Lung microvascular endothelial cell (primary cell): ENCODE measurements at regions not wholly inside any gene's neighbourhood (a gene's known extent, or its start where the extent isn't known, plus 50 kb on each side); places are given as distances from the start of the nearest gene placed in this dataset.
A peak's percentile ranks its signal among the peaks of the same experiment; 100 is the strongest.
"Not testable (repeated sequence)": the region's sequence is repeated elsewhere in the genome, so short reads cannot be mapped to it uniquely, and the experiment has no call there.

Source experiments
- DNase-seq, 2 donors: peaks; one replicate each; pipeline versions ENCODE4 v3.0.0 to v3.0.0-alpha.2; 2010; ENCODE audit warnings: low read depth in 2 of 2

DNA sequence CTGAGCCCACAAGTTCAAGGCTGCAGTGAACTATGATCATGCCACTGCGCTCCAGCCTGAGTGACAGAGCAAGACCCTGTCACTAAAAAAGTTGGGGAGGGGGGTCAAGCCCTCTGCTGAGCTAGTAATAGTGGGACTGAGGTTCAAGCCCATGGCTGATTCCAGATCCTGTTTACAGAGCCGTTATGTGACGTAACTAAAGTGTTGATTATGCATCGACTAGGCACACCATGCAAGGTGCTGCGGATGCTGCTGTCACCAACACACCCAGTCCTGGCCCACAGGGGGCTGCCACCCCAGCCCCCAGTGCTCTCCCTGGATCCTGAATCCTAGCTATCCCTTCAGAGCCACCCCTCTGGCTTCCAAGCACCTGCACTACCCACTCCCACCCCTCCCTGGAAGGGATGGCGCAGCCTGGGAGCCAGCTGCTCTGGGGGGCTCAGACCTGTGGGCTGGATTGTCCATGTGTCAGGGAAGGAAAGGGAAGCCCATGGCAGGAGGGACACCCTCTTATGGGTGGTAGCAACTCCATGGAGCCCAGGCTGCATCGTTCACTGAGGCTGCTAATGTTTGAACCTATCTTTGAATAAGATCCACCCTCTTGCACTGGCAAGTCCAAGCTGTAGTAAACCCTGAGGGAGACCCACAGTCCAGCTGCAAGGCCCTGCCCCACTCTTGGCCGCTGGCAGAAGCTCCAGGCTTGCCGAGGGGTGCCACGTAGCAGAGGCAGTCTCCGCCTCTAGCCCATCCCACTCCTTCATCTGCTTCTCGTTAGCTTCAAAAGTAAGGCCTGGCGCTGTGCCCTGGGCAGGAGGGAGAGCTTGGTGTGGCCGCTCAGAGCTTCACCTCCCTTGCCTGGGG, 95.0 kb downstream of the SNX5 start:
- peak in 1 of 2 donors; percentile 69 for DNase-seq

DNA sequence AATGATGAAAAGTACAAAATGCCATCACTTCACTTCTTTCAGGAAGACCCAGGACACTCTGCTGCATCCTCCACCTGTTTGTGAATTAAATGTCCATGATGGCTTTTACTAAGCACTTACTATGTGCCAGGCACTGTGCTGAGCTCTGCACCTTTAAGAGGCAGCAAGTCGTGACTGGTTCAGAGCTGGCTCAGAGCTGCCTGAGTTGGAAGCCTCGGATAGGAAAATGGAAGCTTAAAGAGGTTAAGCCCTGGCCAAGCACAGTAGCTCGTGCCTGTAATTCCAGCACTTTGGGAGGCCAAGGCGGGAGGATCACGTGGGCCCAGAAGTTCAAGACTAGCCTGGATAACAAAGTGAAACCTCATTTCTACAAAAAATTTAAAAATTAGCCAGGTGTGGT, 95.6 kb downstream of the SNX5 start:
- DNase-seq: no peak

DNA sequence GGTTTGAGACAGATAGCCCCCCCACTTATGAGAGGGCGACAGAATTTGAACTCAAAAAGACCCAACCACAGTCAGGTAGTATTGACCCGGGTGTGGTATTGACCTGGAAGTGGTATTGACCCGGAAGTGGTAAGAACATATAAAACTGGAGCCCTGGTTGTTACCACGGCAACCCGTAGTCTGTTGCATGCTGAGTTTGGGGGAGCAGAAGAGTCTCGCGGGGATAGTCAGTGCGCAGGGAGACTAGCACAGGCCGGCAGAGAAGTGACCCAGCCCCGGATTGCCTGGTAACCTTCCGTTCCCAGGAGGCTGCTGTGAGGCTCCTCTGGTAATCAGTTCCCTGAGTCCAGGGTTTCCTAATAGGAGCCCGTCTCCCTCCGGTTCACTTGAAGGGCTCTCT, 96.2 kb downstream of the SNX5 start:
- DNase-seq: no peak

DNA sequence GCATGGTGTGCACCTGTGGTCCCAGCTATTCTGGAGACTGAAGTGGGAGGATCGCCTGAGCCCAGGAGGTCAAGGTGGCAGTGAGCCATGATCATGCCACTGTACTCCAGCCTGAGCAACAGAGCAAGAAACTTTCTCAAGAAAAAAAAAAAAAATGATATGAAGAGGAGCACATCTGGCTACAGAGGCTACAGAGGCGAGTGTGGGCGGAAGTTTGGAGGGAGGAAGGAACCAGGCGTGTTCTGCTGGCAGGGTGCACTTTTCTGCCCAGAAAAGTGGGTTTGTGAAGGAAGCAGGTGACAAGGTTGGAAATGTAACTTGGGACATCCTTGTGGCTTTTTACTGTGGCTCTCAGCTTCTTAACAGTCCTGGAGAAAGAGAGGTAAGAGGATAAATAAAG, 96.7 kb downstream of the SNX5 start:
- no peak for DNase-seq

DNA sequence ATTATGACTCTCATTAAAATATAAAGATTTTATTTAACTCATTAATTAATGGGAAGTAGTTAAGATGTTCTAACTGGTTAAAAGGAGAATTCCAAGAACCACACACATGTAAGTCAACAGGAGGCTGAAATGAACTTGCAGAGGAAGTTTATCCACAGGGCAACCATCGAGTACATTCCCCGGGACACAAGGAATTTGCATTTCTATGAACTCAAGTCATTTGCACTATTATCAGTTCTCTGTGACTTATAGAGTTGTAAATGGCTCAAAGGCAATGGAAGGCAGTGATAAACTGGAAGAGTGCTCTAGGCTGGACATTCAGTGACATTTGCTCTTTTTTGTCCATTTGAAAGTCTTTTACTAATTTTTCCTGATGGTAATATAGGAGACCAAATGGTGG, 97.4 kb downstream of the SNX5 start:
- DNase-seq: no peak

DNA sequence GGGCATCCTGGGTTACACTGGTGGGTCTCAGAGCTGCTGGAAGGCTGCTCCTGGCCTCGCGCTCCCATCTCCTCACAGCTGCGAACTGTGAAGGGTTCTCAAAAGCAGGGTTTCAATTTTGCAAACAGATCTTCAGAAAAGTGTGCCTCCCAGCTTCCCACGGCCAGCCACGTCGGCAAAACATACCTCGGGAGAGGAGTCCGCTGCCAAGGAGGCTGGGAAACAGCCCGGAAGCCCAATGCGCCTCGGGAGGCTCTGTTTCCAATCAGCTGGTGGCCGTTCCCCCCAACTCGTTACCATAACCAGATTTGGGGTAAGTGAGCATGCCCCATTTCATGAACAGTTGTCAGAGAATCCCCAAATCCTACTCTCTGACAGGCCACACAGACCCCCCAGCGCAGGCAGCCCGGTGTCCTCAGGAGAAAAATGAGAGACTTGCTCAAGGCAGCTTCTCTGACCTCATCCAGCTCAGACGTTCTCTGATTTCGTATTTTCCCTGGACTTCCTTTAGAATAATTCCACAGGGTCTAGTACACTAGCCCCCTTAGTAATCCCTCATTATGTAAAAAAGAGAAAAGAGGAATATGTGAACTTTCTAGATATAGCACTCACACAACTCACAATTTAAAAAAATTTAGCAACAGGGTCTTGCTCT, 98.4 kb downstream of the SNX5 start:
- no peak for DNase-seq

DNA sequence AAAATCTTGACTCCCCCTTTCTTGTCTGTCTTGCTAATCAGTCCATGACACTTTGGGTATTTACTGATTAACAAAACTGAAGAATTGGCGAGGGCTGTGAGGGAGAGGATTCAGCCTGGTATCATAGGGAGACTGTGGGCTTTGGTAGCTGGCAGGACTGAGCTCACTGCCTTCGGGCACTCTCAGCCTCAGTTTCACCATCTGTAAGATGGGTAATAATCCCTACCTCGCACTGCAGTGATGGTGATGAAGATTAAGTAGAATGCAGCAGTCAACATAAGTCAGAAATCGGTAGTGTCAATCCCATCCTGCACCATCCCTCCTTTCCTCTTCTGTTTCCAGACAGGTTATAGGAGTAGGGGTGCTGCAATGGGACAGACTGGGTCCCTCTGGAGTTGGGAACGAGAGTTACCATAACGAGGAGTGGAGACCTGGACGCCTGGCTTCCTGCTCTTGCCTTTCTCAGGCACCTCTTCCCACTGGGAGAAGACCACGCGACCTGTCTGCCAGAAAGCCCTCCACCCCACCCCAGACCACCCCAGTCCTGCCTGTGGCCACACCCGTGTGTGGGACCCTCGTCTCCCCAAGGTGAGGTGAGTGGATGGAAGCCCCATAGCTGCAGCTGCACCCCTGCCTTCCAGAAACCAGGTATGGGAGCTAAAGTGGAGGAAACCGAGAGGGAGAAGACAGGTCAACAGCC, 99.1 kb downstream of the SNX5 start:
- DNase-seq: no peak

DNA sequence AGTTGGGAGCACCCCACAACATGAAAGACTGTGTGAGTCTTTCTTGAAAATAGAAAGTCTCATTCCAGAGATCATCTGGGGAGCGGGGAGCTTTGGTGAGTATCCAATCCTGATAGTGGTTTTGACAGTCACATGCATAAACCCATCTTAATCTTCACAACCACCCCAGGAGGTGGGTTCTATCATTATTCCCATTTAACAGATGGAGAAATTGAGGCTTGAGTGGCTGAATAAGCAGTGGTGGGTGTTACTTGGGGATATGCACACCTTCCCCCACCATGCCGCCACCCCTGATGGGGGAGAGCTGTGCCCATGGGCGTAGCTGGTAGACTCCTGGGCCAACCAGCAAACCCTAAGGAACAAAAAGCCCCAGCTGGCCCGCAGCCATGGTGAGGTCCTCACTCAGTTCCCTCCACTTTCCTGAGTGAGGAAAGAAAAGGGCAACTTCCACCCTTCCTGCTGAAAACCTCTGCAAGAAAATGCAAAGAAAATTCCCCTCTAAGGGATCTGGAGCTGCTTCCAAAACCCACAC, 99.8 kb downstream of the SNX5 start:
- DNase-seq: no peak

DNA sequence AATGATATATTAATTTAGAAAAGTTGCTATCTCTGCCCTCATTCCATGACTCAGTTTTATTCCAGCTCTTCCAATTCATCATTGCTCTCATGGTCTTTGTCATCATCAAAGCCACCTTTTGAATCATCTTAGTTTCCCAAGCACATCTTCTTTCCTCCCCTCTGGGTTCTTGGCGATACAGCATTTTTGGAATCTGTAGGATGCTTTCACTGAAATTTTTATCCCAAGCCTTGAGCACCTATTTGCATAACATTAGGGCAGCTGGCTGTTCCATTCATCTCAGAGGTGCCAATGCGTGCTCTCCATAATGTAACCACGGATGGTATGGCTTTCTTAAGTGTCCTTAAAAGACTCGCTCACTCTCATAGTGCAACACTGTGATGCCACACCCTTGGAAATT, 100.4 kb downstream of the SNX5 start:
- no peak for DNase-seq

DNA sequence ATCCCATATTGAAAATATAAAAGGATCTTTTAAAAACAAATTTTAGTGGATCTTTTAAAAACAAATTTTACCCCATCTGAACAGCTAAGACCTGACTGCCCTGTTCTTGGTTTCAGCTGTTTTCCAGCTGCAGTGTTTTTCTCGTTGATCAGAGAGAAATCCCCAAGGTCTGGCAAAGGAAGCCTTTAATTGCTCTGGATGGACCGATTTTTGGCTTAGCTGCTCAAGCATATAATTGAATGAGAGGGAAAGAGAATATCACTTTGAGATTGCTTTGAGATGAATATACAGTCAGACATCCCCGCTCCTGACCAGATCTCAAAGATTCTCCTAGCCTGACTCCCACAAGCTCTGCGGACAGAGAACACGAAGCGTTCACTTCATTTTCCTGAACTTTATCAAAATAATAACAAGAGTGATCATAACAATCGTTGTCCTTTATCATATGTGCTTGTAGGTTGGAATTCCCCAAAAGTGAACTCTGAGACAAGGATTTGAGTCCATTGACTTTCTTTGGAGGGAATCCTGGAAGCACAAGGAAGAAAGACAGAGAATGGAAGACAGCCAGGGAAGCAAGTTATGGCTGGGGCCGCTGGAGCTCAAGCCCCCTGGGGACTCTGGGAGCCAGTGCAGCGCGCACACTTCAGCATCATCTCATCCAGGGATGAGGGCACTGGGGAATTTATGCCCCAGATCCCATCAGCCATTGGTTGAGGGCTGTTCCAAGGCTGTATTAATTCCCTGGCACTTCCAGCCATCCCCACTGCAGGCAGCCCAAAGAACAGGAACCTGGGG, 101.3 kb downstream of the SNX5 start:
- DNase-seq: no peak

DNA sequence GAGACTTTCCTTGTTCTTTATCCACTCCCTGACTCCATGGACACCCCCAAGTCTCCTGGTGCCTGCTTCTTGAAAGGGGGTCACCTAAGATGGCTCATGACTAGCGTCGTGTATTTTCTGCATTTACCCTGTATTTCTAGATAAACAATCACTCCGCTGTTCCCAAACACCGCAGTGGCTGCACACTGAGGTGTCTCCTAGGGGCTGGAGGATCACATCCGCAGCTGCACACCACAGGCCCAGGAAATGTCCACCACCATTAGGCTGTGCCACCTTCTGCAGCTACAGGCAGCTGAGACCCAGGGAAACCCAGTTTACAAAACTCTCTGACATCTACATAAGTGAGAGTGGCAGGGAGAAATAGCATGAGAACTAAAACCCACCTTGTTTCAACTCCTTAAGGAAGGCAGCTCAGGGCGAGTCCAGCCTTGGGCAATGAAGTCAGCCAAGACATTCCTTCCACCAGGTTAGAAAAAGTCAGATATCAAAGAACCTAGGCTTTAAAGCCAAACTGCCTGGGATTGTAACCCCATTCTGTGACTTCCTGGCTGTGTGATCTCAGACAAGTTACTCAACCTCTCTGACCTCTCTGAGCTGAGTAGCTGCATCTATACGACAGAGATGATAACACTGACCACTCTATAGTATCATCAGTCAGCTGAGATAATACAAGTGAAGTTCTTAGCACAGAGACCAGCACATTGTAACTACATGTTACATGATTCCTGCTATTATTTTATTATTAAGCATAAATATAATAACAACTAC, 102.2 kb downstream of the SNX5 start:
- no peak for DNase-seq

DNA sequence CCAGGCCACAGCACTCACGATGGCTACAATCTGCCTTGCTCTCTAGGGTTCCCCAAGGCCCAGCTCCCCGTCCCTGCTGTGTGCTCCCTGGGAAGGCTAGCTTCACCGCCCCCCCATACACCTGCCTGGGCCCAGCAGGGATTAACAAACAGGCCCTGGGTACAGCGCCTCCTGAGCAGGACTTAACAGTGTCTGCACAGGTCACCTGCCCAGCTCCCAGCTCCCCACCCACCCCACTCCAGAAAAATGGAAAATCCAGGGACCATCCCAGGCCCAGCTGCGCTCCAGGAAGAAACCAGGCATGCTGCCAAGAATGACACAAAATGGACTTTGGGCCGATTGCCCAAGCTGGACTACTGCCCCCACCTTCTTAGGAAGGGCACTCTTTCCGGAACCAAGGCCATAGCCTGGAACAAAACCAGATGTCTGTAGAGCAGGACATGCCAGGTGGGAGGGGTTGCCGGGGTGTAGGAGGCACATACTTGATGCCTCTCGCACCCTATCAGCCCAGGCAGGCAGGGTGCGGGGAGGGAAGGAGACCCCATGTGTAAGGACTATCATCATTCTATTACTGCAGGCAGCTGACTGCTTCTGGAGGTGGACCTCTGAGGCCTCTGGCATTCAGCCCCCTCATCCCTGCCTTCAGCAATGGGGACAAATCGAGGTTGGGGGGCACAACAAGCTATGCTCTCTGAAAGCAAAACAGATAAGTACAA, 104.9 kb downstream of the SNX5 start:
- peak; percentile 80 to 86 for DNase-seq

DNA sequence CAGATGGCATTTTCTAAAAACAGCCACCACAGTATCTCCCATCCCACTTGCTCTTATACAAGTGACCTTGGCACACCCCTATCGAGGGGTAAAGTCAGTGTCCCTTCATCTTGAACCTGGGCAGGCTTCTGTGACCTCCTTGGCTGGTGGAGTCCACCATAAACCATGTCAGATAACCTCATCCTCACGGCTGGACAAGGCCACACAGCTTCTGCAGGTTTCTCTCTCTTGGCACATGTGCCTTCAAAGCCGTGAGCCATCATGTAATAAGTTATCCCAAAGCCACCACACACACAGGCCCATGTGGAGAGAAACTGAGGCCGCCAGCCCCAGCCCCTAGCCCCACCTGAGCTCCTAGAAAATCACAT, 105.4 kb downstream of the SNX5 start:
- DNase-seq: no peak

DNA sequence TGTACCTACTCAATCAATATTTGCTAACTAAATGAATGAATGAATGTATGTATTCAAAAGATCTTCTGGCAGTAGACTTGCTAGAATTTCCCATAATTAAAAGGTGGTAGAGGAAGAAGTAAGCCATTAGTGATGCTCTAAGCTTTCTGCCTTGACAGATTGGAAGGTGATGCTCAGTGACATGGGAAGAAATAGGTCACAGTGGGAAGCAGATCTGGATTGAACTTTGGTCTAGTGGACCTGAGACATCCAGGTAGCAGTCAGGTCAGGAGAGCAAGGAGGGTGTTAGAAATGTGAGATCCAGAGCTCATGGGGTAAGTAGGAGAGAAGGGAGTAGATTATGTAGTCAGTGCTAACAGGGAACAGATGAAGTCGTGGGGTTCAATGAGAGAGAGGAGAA, 106.4 kb downstream of the SNX5 start:
- DNase-seq: no peak

DNA sequence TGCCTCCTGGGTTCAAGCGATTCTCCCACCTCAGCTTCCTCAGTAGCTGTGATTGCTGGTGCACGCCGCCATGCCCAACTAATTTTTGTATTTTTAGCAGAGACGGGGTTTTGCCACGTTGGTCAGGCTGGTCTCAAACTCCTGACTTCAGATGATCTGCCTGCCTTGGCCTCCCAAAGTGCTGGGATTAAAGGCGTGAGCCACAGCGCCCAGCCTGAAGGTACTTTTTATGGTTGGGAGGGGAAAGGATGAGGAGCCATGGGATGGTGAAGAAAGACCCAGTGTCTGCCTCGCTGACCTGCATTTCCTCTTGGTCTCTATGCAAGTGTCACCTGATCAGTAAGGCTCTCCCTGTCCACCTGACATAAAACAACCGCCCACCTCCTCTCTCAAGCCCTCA, 107.0 kb downstream of the SNX5 start:
- DNase-seq: not testable (repeated sequence)

DNA sequence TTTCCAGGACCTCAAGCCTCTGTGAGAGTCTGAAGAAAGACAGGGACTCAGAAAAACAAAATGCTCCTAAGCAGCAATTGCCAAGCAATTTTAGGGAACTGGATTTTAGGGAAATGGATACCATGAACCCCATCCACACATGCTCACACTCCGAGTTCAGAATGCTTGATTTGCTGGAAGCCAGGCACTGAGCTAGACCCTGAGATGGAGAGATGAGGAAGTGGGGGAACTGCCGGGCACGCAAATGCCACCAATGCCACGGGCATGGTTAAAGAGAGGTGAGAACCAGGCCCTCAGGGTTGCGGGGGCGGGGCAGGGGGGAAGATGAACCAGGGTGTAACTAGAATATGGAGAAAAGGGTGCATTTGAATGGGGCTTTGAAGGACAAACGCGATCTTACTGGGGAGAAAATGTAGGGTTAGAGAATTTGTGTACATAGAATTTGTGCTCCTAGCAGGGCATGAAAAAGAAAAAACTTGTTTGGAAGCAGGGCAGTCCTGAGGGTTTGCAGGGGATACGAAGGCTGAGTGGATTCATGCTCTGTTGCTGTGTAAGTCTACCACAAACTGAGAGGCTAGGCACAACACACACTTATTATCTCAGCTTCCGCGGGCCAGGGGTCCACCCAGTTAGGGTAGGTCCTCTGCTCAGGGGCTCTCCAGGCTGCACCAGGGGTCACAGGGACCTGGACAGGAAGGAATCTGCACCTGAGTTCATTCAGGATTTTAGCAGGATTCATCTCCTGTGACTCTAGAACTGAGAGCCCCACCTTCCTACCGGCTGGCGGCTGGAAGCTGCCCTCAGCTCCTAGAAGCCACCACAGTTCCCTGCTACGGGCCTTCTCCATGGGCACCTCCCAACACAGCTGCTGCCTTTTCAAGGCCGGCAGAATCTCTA, 108.0 kb downstream of the SNX5 start:
- no peak for DNase-seq

DNA sequence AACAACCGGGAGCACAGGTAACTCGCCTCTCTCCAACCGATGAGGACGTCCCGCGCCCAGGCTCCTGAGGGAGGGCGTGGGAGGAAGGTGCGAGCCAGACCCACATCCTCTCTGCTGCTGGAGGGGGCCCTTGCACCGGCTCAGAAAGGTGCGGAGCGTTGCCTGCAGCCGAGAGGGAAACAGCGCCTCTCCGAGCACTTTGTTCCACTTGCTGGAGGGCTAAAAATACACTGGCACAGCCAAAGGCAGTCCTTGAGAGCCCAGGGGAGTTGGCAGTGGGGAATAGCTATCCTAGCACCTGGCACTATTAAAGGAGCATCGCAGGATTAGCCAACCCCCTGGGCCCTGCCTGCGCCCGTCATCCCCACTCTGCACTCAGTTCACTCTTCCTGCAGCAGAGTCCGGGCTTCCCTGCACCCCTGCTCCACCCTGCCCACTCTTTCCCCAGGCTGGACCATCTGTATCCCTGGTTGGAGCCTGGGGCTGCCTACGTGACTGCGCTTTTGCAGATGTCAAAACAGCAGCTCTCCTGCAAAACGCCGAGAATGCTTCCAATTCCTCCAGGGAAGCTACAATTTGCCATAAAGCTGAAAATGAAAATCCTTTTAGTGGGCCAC, 108.9 kb downstream of the SNX5 start:
- DNase-seq: no peak

DNA sequence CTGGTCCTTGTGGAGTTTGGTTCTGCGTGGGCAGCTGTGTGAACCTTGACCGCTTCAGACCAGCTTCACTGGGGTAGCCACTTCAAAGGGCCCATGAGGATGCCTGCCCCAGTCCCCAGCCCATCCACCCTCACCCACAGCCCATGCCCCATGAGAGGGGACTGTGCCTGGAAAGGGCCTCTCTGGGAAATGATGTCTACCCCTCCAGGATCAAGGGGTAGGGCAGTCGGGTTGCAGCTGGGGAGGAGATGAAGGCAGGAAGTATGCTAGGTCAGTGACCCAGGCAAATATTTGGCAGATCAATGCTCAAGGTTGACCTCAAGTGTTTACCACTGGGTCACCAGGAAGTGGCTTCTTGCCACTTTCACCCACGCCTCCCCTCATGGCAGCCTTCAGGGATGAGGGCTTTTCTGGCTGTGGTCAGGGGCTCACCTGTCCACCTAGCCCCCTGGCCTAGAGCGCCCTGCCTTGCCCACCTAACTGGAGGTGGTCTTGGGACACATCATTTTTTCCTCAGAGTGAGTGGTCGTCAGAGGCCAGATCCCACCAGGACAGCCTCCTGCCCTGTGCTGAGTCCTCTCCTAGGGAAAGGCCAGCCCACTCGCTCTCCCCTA, 109.5 kb downstream of the SNX5 start:
- DNase-seq: no peak
